ENCODE measurements at regions not wholly inside any gene's neighbourhood (a gene's known extent, or its start where the extent isn't known, plus 50 kb on each side); places are given as distances from the start of the nearest gene placed in this dataset.

DNA sequence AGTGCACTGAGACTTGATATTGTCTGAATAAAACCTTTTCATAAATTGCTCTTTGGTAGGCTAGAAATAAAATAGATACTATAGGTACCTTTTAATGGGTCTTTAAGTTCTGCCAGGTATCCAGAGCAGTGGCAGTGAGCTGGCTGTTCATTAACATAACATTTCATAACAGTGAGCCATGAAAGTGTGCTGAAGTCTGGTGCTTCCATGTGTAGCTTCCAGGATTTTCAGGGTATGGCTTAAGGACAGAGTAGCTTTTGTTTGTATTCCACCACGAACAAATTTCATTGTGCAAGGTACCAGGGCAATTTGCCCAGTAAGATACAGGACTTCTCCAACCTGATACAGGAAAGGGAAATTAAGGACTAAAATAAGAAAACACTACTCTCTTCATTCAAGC, 124.7 kb upstream of the NANOGP8 start:
- DNase-seq (ENCODE audit: low spot score), result no peak
- no peaks in the 10 kb centered on the region for H3K36me3 Mint-ChIP-seq (ENCODE audit: low read depth, unreplicated experiment)
- TF ChIP-seq, protein P1, sequence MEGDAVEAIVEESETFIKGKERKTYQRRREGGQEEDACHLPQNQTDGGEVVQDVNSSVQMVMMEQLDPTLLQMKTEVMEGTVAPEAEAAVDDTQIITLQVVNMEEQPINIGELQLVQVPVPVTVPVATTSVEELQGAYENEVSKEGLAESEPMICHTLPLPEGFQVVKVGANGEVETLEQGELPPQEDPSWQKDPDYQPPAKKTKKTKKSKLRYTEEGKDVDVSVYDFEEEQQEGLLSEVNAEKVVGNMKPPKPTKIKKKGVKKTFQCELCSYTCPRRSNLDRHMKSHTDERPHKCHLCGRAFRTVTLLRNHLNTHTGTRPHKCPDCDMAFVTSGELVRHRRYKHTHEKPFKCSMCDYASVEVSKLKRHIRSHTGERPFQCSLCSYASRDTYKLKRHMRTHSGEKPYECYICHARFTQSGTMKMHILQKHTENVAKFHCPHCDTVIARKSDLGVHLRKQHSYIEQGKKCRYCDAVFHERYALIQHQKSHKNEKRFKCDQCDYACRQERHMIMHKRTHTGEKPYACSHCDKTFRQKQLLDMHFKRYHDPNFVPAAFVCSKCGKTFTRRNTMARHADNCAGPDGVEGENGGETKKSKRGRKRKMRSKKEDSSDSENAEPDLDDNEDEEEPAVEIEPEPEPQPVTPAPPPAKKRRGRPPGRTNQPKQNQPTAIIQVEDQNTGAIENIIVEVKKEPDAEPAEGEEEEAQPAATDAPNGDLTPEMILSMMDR (IDR thresholded peaks at IDR 0.05; ENCODE audit: unreplicated experiment), result no peak
- no peak overlapping the region for H3K4me3 Mint-ChIP-seq (ENCODE audit: unreplicated experiment)
- no peaks in the 10 kb centered on the region for H3K9me3 Mint-ChIP-seq (ENCODE audit: unreplicated experiment)
- H3K27me3 Mint-ChIP-seq (ENCODE audit: unreplicated experiment), result no peaks in the 10 kb centered on the region
- no peak overlapping the region for H3K27ac Mint-ChIP-seq (ENCODE audit: unreplicated experiment)
- H3K4me1 Mint-ChIP-seq (ENCODE audit: unreplicated experiment), result no peaks in the 10 kb centered on the region

DNA sequence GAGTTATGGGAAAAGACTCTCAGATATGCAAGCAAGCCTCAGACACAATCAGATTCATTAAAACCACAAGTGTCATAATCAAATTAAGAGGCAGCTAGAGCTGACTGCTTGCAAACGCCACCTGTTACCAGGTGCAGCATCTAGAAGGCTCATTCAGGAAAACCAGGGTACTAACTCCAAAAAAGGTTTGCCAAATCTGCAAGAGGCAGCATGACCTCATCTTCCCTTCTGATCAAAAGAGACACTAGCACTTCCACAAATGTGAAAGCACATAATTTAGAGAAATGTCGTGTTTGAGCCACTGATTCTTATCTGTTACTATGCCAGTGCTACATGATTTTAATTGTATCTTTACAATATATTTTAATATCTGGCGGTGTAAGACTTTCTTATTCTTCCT, 123.3 kb upstream of the NANOGP8 start:
- no peak for DNase-seq (ENCODE audit: low spot score)
- H3K36me3 Mint-ChIP-seq (ENCODE audit: low read depth, unreplicated experiment), result no peaks in the 10 kb centered on the region
- H3K27ac Mint-ChIP-seq (ENCODE audit: unreplicated experiment), result no peak overlapping the region
- H3K9me3 Mint-ChIP-seq (ENCODE audit: unreplicated experiment), result no peaks in the 10 kb centered on the region
- no peak overlapping the region for H3K4me3 Mint-ChIP-seq (ENCODE audit: unreplicated experiment)
- no peaks in the 10 kb centered on the region for H3K4me1 Mint-ChIP-seq (ENCODE audit: unreplicated experiment)
- H3K27me3 Mint-ChIP-seq (ENCODE audit: unreplicated experiment), result no peaks in the 10 kb centered on the region
- TF ChIP-seq, protein P1 (IDR thresholded peaks at IDR 0.05; ENCODE audit: unreplicated experiment), result no peak

DNA sequence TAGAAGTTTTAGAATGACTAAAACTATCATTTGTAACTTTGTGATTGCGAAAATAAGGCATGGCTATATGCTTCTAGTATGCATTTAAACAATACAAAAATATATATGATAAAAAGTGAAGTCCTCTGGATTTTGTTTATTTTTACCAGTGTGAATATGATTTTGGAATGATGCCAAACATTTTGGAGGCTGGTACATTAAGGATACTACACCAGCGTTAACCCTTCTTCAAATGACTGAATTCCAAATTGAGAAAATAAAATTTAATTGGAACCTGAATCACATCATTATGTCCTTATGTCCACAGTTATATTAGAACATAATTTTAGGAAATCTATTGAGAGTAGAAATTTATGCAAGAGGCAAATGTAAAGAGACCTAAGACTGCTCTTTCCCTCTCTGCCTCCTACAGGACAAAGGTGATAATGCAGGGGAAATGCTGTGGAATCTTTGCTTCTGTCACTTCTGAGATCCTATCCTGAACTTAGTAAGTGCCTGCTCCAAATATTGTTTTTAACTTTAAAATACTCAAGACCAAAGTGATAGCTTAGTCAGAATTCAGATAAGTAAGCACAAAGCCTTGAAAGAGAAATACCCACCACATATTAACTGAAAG, 121.1 kb upstream of the NANOGP8 start:
- no peaks in the 10 kb centered on the region for H3K36me3 Mint-ChIP-seq (ENCODE audit: low read depth, unreplicated experiment)
- H3K4me1 Mint-ChIP-seq (ENCODE audit: unreplicated experiment), result no peaks in the 10 kb centered on the region
- H3K27me3 Mint-ChIP-seq (ENCODE audit: unreplicated experiment), result no peaks in the 10 kb centered on the region
- peak; percentile 6 for DNase-seq (ENCODE audit: low spot score)
- H3K27ac Mint-ChIP-seq (ENCODE audit: unreplicated experiment), result no peak overlapping the region
- no peak overlapping the region for H3K4me3 Mint-ChIP-seq (ENCODE audit: unreplicated experiment)
- TF ChIP-seq, protein P1 (IDR thresholded peaks at IDR 0.05; ENCODE audit: unreplicated experiment), result peak; percentile 77
- H3K9me3 Mint-ChIP-seq (ENCODE audit: unreplicated experiment), result no peaks in the 10 kb centered on the region

DNA sequence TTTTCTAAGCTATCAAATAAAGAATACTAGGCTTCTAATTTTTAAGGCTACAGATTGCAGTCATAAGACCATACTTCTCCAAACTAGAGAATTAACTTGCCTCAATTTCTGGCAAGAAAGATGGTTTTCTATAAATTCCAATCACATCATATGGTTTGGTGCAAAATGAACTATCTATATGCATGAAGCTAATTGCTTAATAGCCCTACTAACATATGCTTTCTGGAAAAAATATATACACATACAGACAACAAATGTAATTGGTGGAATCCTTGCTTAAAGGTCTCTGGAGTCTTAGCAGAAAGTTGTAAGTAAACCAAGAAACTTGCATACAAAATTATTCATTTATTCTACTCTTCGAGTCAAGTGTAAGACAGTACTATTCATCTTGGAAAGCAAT, 113.1 kb upstream of the NANOGP8 start:
- H3K36me3 Mint-ChIP-seq (ENCODE audit: low read depth, unreplicated experiment), result no peaks in the 10 kb centered on the region
- H3K9me3 Mint-ChIP-seq (ENCODE audit: unreplicated experiment), result no peaks in the 10 kb centered on the region
- H3K27ac Mint-ChIP-seq (ENCODE audit: unreplicated experiment), result no peak overlapping the region
- TF ChIP-seq, protein P1 (IDR thresholded peaks at IDR 0.05; ENCODE audit: unreplicated experiment), result no peak
- no peak for DNase-seq (ENCODE audit: low spot score)
- H3K4me3 Mint-ChIP-seq (ENCODE audit: unreplicated experiment), result no peak overlapping the region
- H3K4me1 Mint-ChIP-seq (ENCODE audit: unreplicated experiment), result no peaks in the 10 kb centered on the region
- no peaks in the 10 kb centered on the region for H3K27me3 Mint-ChIP-seq (ENCODE audit: unreplicated experiment)

DNA sequence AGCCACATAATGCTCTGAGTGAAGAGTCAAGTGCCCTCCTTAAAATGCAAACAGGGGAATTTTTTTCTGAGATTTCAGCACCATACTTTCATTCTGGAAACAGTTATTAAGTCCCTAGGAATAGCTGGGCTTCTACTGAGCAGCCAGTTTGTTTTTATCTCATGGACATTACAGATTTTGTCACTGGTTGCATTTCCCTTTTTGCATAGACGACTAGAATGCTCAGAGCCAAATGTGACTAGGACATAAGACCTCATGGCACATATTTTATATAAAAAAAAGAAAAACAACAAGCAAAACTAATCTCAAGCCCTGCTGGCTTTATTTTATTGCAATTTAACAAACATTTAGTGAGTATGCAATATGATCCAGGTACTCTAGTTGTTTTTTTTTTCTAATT, 112.7 kb upstream of the NANOGP8 start:
- H3K4me1 Mint-ChIP-seq (ENCODE audit: unreplicated experiment), result no peaks in the 10 kb centered on the region
- no peaks in the 10 kb centered on the region for H3K36me3 Mint-ChIP-seq (ENCODE audit: low read depth, unreplicated experiment)

More for the DNA sequence above, 112.7 kb upstream of the NANOGP8 start:
- TF ChIP-seq, protein P1 (IDR thresholded peaks at IDR 0.05; ENCODE audit: unreplicated experiment), result no peak
- Mint-ChIP-seq H3K4me3 (ENCODE audit: unreplicated experiment) (no peak overlapping the region), H3K27me3 (ENCODE audit: unreplicated experiment) (no peaks in the 10 kb centered on the region), H3K27ac (ENCODE audit: unreplicated experiment) (no peak overlapping the region), H3K9me3 (ENCODE audit: unreplicated experiment) (no peaks in the 10 kb centered on the region)
- DNase-seq (ENCODE audit: low spot score), result no peak
